HUDEP-2 (cell line): ENCODE measurements at regions not wholly inside any gene's neighbourhood (a gene's known extent, or its start where the extent isn't known, plus 50 kb on each side); places are given as distances from the start of the nearest gene placed in this dataset.
"Not testable (repeated sequence)": the region's sequence is repeated elsewhere in the genome, so short reads cannot be mapped to it uniquely, and the experiment has no call there.

Experiments used
- DNase-seq, 76 experiments: peaks; one replicate each; lab custom pipeline; 2025; ENCODE audit not compliant: unreplicated experiment in 76 of 76; lab: John Stamatoyannopoulos, UW

- no peak for DNase-seq
Observed at GRCh38 chr16:60438894-60439293, 1597.3 kb downstream of the CDH8 start.

- no peak for DNase-seq
Observed at GRCh38 chr16:60432472-60432871, 1603.8 kb downstream of the CDH8 start.

- no peak for DNase-seq
Observed at GRCh38 chr16:60419859-60420258, 1616.4 kb downstream of the CDH8 start.

- no peak for DNase-seq
Observed at GRCh38 chr16:60414613-60415012, 1621.6 kb downstream of the CDH8 start.

GRCh38 chr16:60413969-60414368 lies 1622.3 kb downstream of the CDH8 start:
- no peak for DNase-seq

GRCh38 chr16:60407606-60408005 lies 1628.6 kb downstream of the CDH8 start:
- no peak for DNase-seq

GRCh38 chr16:60407034-60407433 lies 1629.2 kb downstream of the CDH8 start:
- DNase-seq = no peak

GRCh38 chr16:60405286-60405685 lies 1631.0 kb downstream of the CDH8 start:
- DNase-seq = no peak

- DNase-seq = no peak
Observed at GRCh38 chr16:60404401-60404800, 1631.8 kb downstream of the CDH8 start.

GRCh38 chr16:60402941-60403340 lies 1633.3 kb downstream of the CDH8 start:
- DNase-seq = not testable (repeated sequence)

- no peak for DNase-seq
Observed at GRCh38 chr16:60392380-60392779, 1643.9 kb downstream of the CDH8 start.

GRCh38 chr16:60371591-60371990 lies 1637.5 kb upstream of the GOT2 start:
- DNase-seq = no peak

GRCh38 chr16:60367739-60368138 lies 1633.6 kb upstream of the GOT2 start:
- DNase-seq = no peak

GRCh38 chr16:60363566-60363965 lies 1629.5 kb upstream of the GOT2 start:
- no peak for DNase-seq

GRCh38 chr16:60359866-60360265 lies 1625.8 kb upstream of the GOT2 start:
- not testable (repeated sequence) for DNase-seq

GRCh38 chr16:60359412-60359811 lies 1625.3 kb upstream of the GOT2 start:
- not testable (repeated sequence) for DNase-seq

GRCh38 chr16:60357876-60358522 lies 1623.9 kb upstream of the GOT2 start:
- not testable (repeated sequence) for DNase-seq

GRCh38 chr16:60346256-60346655 lies 1612.1 kb upstream of the GOT2 start:
- DNase-seq = no peak

- no peak for DNase-seq
Observed at GRCh38 chr16:60337671-60338070, 1603.6 kb upstream of the GOT2 start.

- no peak for DNase-seq
Observed at GRCh38 chr16:60331168-60331567, 1597.1 kb upstream of the GOT2 start.

GRCh38 chr16:60329108-60329507 lies 1595.0 kb upstream of the GOT2 start:
- no peak for DNase-seq

- DNase-seq = no peak
Observed at GRCh38 chr16:60328152-60328551, 1594.0 kb upstream of the GOT2 start.

GRCh38 chr16:60318486-60318885 lies 1584.4 kb upstream of the GOT2 start:
- DNase-seq = no peak
